Lung (tissue), 11 donors: ENCODE measurements at regions not wholly inside any gene's neighbourhood (a gene's known extent, or its start where the extent isn't known, plus 50 kb on each side); places are given as distances from the start of the nearest gene placed in this dataset.

Experiments used
- ATAC-seq: fragments of 200-7000 bp; cut with Tn5 transposase; one replicate; pipeline ENCODE4 v1.9.1; 2020; ENCODE audit warnings: moderate number of reproducible peaks; ENCODE audit not compliant: insufficient read depth, low FRiP score
- DNase-seq, 3 donors: peaks; one replicate each; pipeline ENCODE4 v3.0.0-alpha.2; 2013 to 2017
- H3K27ac ChIP-seq, 2 donors: one replicate each; pipeline ENCODE4 v1.5.1; 2013; ENCODE audit warnings: mild to moderate bottlenecking in 2 of 2, moderate library complexity in 2 of 2, control low read depth in 1 of 2, inconsistent platforms in 1 of 2, low read depth in 1 of 2, low read length in 1 of 2
- H3K27me3 ChIP-seq, 3 donors: one replicate each; pipeline ENCODE4 v1.5.1; 2013; ENCODE audit warnings: low read length in 2 of 3; ENCODE audit not compliant: control insufficient read depth in 3 of 3, insufficient read depth in 3 of 3
- H3K36me3 ChIP-seq, 4 donors: one replicate each; pipeline ENCODE4 v1.5.1; 2013; ENCODE audit warnings: low read length in 4 of 4, mild to moderate bottlenecking in 1 of 4, moderate library complexity in 1 of 4; ENCODE audit not compliant: control insufficient read depth in 4 of 4, insufficient read depth in 4 of 4
- H3K4me1 ChIP-seq, 5 donors: one replicate each; pipeline ENCODE4 v1.5.1; 2013; ENCODE audit warnings: low read length in 5 of 5, mild to moderate bottlenecking in 2 of 5, moderate library complexity in 1 of 5; ENCODE audit not compliant: control insufficient read depth in 5 of 5, insufficient read depth in 5 of 5
- H3K4me3 ChIP-seq: one replicate; pipeline ENCODE4 v1.5.1; 2013; ENCODE audit warnings: mild to moderate bottlenecking, control low read depth, moderate library complexity
- H3K9ac ChIP-seq, 2 donors: one replicate each; pipeline ENCODE4 v1.5.1; 2013; ENCODE audit warnings: low read length in 2 of 2, control low read depth in 1 of 2; ENCODE audit not compliant: insufficient read depth in 1 of 2
- H3K9me3 ChIP-seq, 4 donors: one replicate each; pipeline ENCODE4 v1.5.1; 2013; ENCODE audit warnings: low read length in 3 of 4, mild to moderate bottlenecking in 1 of 4, moderate library complexity in 1 of 4; ENCODE audit not compliant: control insufficient read depth in 4 of 4, insufficient read depth in 3 of 4
- WGBS, 2 donors: extraction: QIAGEN DNeasy Blood & Tissue Kit; methylation state at CpG; one replicate each; pipeline ENCODE4 v1.1.7; 2013; 5-methylcytosine and 5-hydroxymethylcytosine counted together
- TF ChIP-seq, protein P1 (sequence below): IDR thresholded peaks from 2 replicates; pipeline ENCODE4 v1.5.1; 2012; ENCODE audit warnings: mild to moderate bottlenecking; ENCODE audit errors: control extremely low read depth, extremely low read depth
- donor health status: control.
- donor health status: control.
- donor health status: Bipolar disorder and iron deficiency.
- donor health status: healthy.
- donor health status: DM: yes; HTN: yes; CAD: no.

DNA sequence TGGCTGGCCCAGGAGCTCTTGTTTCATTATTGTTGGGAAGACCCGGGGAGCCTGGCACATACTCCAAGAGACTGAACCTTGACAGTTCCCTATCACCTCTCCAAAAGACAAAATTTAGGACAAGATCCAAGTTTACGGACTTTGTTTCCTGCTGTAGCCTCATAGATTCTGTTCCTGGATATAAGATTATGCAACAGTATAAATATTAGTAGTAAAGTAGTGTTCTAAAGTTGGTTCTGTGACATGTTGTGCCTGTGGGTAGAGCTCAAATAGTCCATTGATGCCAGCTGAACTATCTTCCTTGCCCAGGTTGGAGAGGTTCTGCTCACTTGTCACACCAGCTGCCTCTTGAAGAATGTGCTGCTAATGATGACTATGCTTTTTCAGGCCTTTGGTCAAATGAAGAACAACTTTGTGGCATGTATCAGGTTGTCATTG, 430.2 kb downstream of the DMAC1 start:
- no peaks in the 10 kb centered on the region for H3K27me3 ChIP-seq
- WGBS, 2 donors: 55 to 60% methylated on average over 2 of the region's 2 CpGs
- peaks cover 1 to 56% (median 21%) of the 10 kb centered on the region in 5 donors for H3K4me1 ChIP-seq
- no peak for ATAC-seq
- H3K36me3 ChIP-seq: no peaks in the 10 kb centered on the region
- peak in 1 of 3 donors; percentile 19 for DNase-seq
- no peak overlapping the region for H3K4me3 ChIP-seq
- TF ChIP-seq, protein P1, sequence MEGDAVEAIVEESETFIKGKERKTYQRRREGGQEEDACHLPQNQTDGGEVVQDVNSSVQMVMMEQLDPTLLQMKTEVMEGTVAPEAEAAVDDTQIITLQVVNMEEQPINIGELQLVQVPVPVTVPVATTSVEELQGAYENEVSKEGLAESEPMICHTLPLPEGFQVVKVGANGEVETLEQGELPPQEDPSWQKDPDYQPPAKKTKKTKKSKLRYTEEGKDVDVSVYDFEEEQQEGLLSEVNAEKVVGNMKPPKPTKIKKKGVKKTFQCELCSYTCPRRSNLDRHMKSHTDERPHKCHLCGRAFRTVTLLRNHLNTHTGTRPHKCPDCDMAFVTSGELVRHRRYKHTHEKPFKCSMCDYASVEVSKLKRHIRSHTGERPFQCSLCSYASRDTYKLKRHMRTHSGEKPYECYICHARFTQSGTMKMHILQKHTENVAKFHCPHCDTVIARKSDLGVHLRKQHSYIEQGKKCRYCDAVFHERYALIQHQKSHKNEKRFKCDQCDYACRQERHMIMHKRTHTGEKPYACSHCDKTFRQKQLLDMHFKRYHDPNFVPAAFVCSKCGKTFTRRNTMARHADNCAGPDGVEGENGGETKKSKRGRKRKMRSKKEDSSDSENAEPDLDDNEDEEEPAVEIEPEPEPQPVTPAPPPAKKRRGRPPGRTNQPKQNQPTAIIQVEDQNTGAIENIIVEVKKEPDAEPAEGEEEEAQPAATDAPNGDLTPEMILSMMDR: no peak
- H3K9ac ChIP-seq: no peak overlapping the region
- H3K27ac ChIP-seq: peak overlapping the region; percentile 29 to 74
- H3K9me3 ChIP-seq: no peaks in the 10 kb centered on the region

DNA sequence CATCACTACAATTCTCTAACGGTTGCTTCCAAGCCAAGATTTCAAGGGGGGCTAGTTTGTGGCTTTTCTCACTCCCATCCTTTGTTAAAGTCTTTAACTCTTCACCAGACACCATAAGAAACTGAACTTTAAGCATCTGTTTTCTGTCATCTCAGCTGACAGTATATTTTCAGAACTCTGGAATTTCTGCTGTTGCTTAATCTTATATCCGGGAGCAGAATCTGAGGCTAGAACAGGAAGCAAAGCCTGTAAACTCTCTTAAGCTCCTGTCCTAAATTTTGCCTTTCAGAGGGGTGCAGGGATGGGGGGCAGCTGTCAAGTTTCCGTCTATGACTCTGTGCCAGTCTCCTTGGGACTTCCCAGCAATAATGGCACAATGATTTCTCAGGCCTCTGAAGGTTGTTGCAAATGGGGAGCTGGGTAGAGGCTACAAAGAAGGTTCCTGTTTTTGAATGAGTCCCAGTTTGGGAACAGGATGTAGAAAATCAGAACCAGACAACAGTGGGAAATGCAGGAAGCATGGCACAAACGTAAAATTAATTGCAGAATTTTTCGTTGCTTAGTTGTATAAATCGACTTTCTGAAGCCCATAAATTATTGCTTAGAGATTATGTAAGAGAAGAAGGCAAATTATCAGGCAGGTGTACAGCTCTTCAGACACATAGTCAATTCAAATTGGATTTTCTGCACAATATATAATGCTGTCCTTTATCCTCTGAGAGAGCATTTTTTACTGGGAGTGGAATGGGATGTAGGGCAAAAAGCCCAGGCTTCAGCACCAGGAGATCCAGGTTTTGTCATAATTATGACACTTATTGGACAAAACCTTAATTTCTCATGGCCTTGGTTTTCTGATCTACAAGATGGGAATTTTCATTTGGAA, 430.9 kb downstream of the DMAC1 start:
- peak overlapping the region; percentile 63 to 66 for H3K27ac ChIP-seq
- ATAC-seq (peak; percentile 66), DNase-seq (peak; percentile 82 to 99 (median 99))
- H3K36me3 ChIP-seq: no peaks in the 10 kb centered on the region
- peaks cover 1 to 55% (median 21%) of the 10 kb centered on the region in 5 donors for H3K4me1 ChIP-seq
- TF ChIP-seq, protein P1: no peak
- H3K9ac ChIP-seq: no peak overlapping the region
- H3K4me3 ChIP-seq: no peak overlapping the region
- H3K9me3 ChIP-seq: no peaks in the 10 kb centered on the region
- WGBS, 2 donors: 7 to 18% methylated on average over 6 of the region's 6 CpGs
- H3K27me3 ChIP-seq: no peaks in the 10 kb centered on the region

DNA sequence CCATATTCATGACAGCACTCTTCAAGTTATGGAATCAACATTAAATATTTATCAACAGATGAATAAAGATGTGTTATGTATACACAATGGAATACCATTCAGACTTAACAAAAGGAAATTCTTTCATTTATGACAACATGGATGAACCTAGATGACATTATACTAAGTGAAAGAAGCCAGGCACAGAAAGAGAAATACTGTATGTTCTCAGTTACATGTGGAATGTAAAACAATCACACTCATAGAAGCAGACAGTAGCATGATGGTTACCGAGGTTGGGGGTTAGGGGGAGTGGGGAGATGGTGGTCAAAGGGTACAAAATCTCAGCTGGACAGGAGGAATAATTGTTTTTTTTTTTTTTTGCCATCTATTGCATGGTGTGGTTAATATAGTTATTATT, 431.9 kb downstream of the DMAC1 start:
- no peaks in the 10 kb centered on the region for H3K36me3 ChIP-seq
- DNase-seq (peak in 2 of 3 donors; percentile 37 to 60), ATAC-seq (no peak)
- no peak overlapping the region for H3K4me3 ChIP-seq
- no peaks in the 10 kb centered on the region for H3K9me3 ChIP-seq
- no peak overlapping the region for H3K27ac ChIP-seq
- H3K27me3 ChIP-seq: no peaks in the 10 kb centered on the region
- WGBS, 2 donors: 61 to 66% methylated on average over 1 of the region's 1 CpG
- TF ChIP-seq, protein P1: no peak
- H3K9ac ChIP-seq: no peak overlapping the region
- H3K4me1 ChIP-seq: peaks cover 1 to 62% (median 21%) of the 10 kb centered on the region in 5 donors
